ENCODE measurements at regions not wholly inside any gene's neighbourhood (a gene's known extent, or its start where the extent isn't known, plus 50 kb on each side); places are given as distances from the start of the nearest gene placed in this dataset.

DNA sequence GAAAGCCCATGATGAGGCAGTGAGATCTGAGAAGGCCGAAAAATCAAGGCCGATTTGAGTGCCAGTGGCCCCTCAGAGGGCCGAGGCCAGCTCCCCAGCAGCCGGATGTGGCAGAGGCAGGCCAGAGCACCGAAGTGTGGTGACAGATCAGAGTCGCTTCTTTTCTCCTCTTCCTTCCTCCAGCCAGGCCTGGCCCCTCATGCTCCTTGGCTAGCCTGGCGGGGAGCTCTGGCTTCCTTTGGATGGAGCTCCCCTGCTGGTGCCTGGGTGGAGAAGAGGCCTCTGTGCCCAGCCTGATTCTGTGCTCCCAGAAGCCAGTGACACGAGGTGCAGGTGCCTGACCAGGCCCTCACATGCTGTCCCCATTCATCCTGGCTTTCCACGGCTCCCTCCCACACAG is 127.2 kb upstream of the PABPC4L start:
- TF ChIP-seq POLR2A (IDR thresholded peaks at IDR 0.05; ENCODE audit: low read length) (no peak), GATA1 (IDR thresholded peaks at IDR 0.05; ENCODE audit: low read depth, low read length) (no peak)
